Natural killer cell (primary cell): ENCODE measurements at regions not wholly inside any gene's neighbourhood (a gene's known extent, or its start where the extent isn't known, plus 50 kb on each side); places are given as distances from the start of the nearest gene placed in this dataset.

ENCODE experiments used
- ATAC-seq, 3 donors: fragments of 150-1000 bp in 2 of 3; fragments of 200-7000 bp in 1 of 3; cut with Tn5 transposase; 1 replicate in 1 of 3; 2 replicates in 2 of 3; pipeline ENCODE4 v1.10.0; 2021; ENCODE audit warnings: mild to moderate bottlenecking in 2 of 3, moderate library complexity in 2 of 3
- DNase-seq, 2 donors: peaks; one replicate each; pipeline versions ENCODE4 v3.0.0 to v3.0.0-alpha.2; 2013 to 2021; ENCODE audit warnings: mixed read lengths in 1 of 2
- H3K27ac ChIP-seq: one replicate; pipeline ENCODE4 v1.5.1; 2013; ENCODE audit warnings: mild to moderate bottlenecking, low read length
- H3K27me3 ChIP-seq: one replicate; pipeline ENCODE4 v1.6.1; 2013; ENCODE audit warnings: low read length; ENCODE audit not compliant: control insufficient read depth, insufficient read depth
- H3K36me3 ChIP-seq: one replicate; pipeline ENCODE4 v1.6.1; 2013; ENCODE audit warnings: low read length; ENCODE audit not compliant: control insufficient read depth, insufficient read depth
- H3K4me1 ChIP-seq: one replicate; pipeline ENCODE4 v1.6.1; 2013; ENCODE audit warnings: low read length; ENCODE audit not compliant: control insufficient read depth, insufficient read depth
- H3K4me3 ChIP-seq: one replicate; pipeline ENCODE4 v1.5.1; 2013; ENCODE audit warnings: low read length
- H3K9me3 ChIP-seq: one replicate; pipeline ENCODE4 v1.6.1; 2013; ENCODE audit warnings: low read length; ENCODE audit not compliant: control insufficient read depth, insufficient read depth
- H3K27ac Mint-ChIP-seq, 2 donors: one replicate each; pipeline ENCODE4 v1.8.0; 2022; ENCODE audit warnings: mild to moderate bottlenecking in 2 of 2, mixed read lengths in 2 of 2, moderate library complexity in 1 of 2
- H3K27me3 Mint-ChIP-seq, 2 donors: one replicate each; pipeline ENCODE4 v1.8.0; 2022; ENCODE audit warnings: low read depth in 2 of 2, mixed read lengths in 2 of 2
- H3K36me3 Mint-ChIP-seq: one replicate; pipeline ENCODE4 v1.8.0; 2022; ENCODE audit warnings: mixed read lengths
- H3K4me1 Mint-ChIP-seq, 2 donors: one replicate each; pipeline ENCODE4 v1.8.0; 2022; ENCODE audit warnings: mixed read lengths in 2 of 2
- H3K4me3 Mint-ChIP-seq: one replicate; pipeline ENCODE4 v1.8.0; 2022; ENCODE audit warnings: mild to moderate bottlenecking, moderate library complexity, mixed read lengths
- H3K9me3 Mint-ChIP-seq, 2 donors: one replicate each; pipeline ENCODE4 v1.8.0; 2022; ENCODE audit warnings: mixed read lengths in 2 of 2
- CTCF ChIP-seq: fragments of 200-600 bp; IDR thresholded peaks from one replicate; pipeline ENCODE4 v1.8.0; 2022; ENCODE audit warnings: antibody characterized with exemption
- WGBS: methylation state at CpG from one replicate; pipeline ENCODE4 v1.1.7; 2013; ENCODE audit warnings: missing lambda C conversion rate; ENCODE audit not compliant: insufficient coverage; 5-methylcytosine and 5-hydroxymethylcytosine counted together
- intact Hi-C: fragments of 100-400 bp; cut with micrococcal nuclease; formaldehyde crosslinking; loops from one replicate; pipeline ENCODE4 v1.14.2; 2022

GRCh38 chr3:70873686-70874085 lies 561.2 kb upstream of the MDFIC2 start:
- Histone ChIP-seq H3K4me1 (no peaks in the 10 kb centered on the region), H3K27me3 (no peaks in the 10 kb centered on the region), H3K36me3 (no peaks in the 10 kb centered on the region), H3K4me3 (no peak overlapping the region), H3K9me3 (peaks cover 2% of the 10 kb centered on the region), H3K27ac (no peak overlapping the region)
- ATAC-seq = no peak
- intact Hi-C loops = no loop called here
- DNase-seq = no peak
- no peak overlapping the region for H3K27ac Mint-ChIP-seq
- TF ChIP-seq CTCF = no peak
- peaks cover 0 to 2% of the 10 kb centered on the region in 2 donors for H3K9me3 Mint-ChIP-seq
- H3K27me3 Mint-ChIP-seq = peaks cover 13 to 44% of the 10 kb centered on the region in 2 donors
- H3K36me3 Mint-ChIP-seq = no peaks in the 10 kb centered on the region
- H3K4me3 Mint-ChIP-seq = no peak overlapping the region
- 86% methylated on average over 2 of the region's 5 CpGs for WGBS
- H3K4me1 Mint-ChIP-seq = no peaks in the 10 kb centered on the region

- H3K36me3 ChIP-seq = no peaks in the 10 kb centered on the region
- 73% methylated on average over 4 of the region's 4 CpGs for WGBS
- TF ChIP-seq CTCF = no peak
- Mint-ChIP-seq H3K27me3 (peaks cover 9 to 35% of the 10 kb centered on the region in 2 donors), H3K27ac (no peak overlapping the region), H3K9me3 (peaks cover 0 to 2% of the 10 kb centered on the region in 2 donors), H3K36me3 (no peaks in the 10 kb centered on the region), H3K4me1 (no peaks in the 10 kb centered on the region), H3K4me3 (no peak overlapping the region)
- no peak overlapping the region for H3K4me3 ChIP-seq
- no peak overlapping the region for H3K27ac ChIP-seq
- H3K9me3 ChIP-seq = peaks cover 2% of the 10 kb centered on the region
- no peaks in the 10 kb centered on the region for H3K27me3 ChIP-seq
- intact Hi-C loops = no loop called here
- no peaks in the 10 kb centered on the region for H3K4me1 ChIP-seq
- no peak for ATAC-seq
- DNase-seq = no peak
These were observed 559.6 kb upstream of the MDFIC2 start for GRCh38 chr3:70871909-70872656.

- Histone ChIP-seq H3K4me1 (no peaks in the 10 kb centered on the region), H3K9me3 (peaks cover 2% of the 10 kb centered on the region), H3K36me3 (no peaks in the 10 kb centered on the region), H3K4me3 (no peak overlapping the region), H3K27me3 (no peaks in the 10 kb centered on the region), H3K27ac (no peak overlapping the region)
- no peak for TF ChIP-seq CTCF
- H3K9me3 Mint-ChIP-seq = peaks cover 0 to 2% of the 10 kb centered on the region in 2 donors
- no peak for ATAC-seq
- H3K4me3 Mint-ChIP-seq = no peak overlapping the region
- no peaks in the 10 kb centered on the region for H3K36me3 Mint-ChIP-seq
- no peak overlapping the region for H3K27ac Mint-ChIP-seq
- DNase-seq = no peak
- no peaks in the 10 kb centered on the region for H3K4me1 Mint-ChIP-seq
- H3K27me3 Mint-ChIP-seq = peaks cover 6 to 28% of the 10 kb centered on the region in 2 donors
- intact Hi-C loops = no loop called here
These were observed 558.1 kb upstream of the MDFIC2 start for GRCh38 chr3:70870576-70870975.

GRCh38 chr3:70868561-70868960 lies 556.1 kb upstream of the MDFIC2 start:
- Mint-ChIP-seq H3K4me1 (no peaks in the 10 kb centered on the region), H3K27ac (no peak overlapping the region), H3K4me3 (no peak overlapping the region), H3K9me3 (peaks cover 0 to 2% of the 10 kb centered on the region in 2 donors), H3K36me3 (no peaks in the 10 kb centered on the region), H3K27me3 (peaks cover 7 to 25% of the 10 kb centered on the region in 2 donors)
- peaks cover 2% of the 10 kb centered on the region for H3K9me3 ChIP-seq
- ATAC-seq = no peak
- no peak for TF ChIP-seq CTCF
- WGBS = 88% methylated on average over 2 of the region's 2 CpGs
- H3K4me3 ChIP-seq = no peak overlapping the region
- H3K27me3 ChIP-seq = no peaks in the 10 kb centered on the region
- DNase-seq = no peak
- intact Hi-C loops = no loop called here
- H3K27ac ChIP-seq = no peak overlapping the region
- no peaks in the 10 kb centered on the region for H3K4me1 ChIP-seq
- H3K36me3 ChIP-seq = no peaks in the 10 kb centered on the region
